ENCODE measurements at regions not wholly inside any gene's neighbourhood (a gene's known extent, or its start where the extent isn't known, plus 50 kb on each side); places are given as distances from the start of the nearest gene placed in this dataset.

- Histone ChIP-seq H2AFZ (no peak overlapping the region), H3K79me2 (no peaks in the 10 kb centered on the region), H3K4me1 (ENCODE audit: insufficient read depth) (no peaks in the 10 kb centered on the region), H3K9me3 (ENCODE audit: low read depth) (no peaks in the 10 kb centered on the region), H3K4me3 (no peak overlapping the region), H3K27ac (no peak overlapping the region), H3K36me3 (replicated peaks; ENCODE audit: insufficient read depth, low read depth) (no peaks in the 10 kb centered on the region), H3K4me2 (no peak overlapping the region), H3K27me3 (no peaks in the 10 kb centered on the region), H4K20me1 (ENCODE audit: insufficient read depth, poor library complexity, severe bottlenecking) (no peaks in the 10 kb centered on the region), H3K9me2 (replicated peaks; ENCODE audit: insufficient read depth) (no peaks in the 10 kb centered on the region)
- TF ChIP-seq CTCF (IDR thresholded peaks at IDR 0.05; ENCODE audit: poor library complexity), result no peak
- no peak for TF ChIP-seq EZH2 (IDR thresholded peaks at IDR 0.05; ENCODE audit: borderline replicate concordance)
- no peak for TF ChIP-seq EZH2phosphoT487 (IDR thresholded peaks at IDR 0.05; ENCODE audit: low read depth, severe bottlenecking, unreplicated experiment)
- no peak for DNase-seq (ENCODE audit: low spot score)
- WGBS (ENCODE audit: low lambda C conversion rate, missing lambda C conversion rate), result 54% methylated on average over 4 of the region's 4 CpGs
These were observed 703.5 kb downstream of the GATA3 start for GRCh38 chr10:8758029-8758428.

GRCh38 chr10:8766899-8767298 is 712.4 kb downstream of the GATA3 start:
- Histone ChIP-seq H3K9me3 (ENCODE audit: low read depth) (no peaks in the 10 kb centered on the region), H3K4me1 (ENCODE audit: insufficient read depth) (no peaks in the 10 kb centered on the region)
- WGBS (ENCODE audit: low lambda C conversion rate, missing lambda C conversion rate), result 94% methylated on average over 4 of the region's 4 CpGs

GRCh38 chr10:8767591-8767990 is 713.1 kb downstream of the GATA3 start:
- Histone ChIP-seq H3K27me3 (no peaks in the 10 kb centered on the region), H3K36me3 (replicated peaks; ENCODE audit: insufficient read depth, low read depth) (no peaks in the 10 kb centered on the region), H3K9me3 (ENCODE audit: low read depth) (no peaks in the 10 kb centered on the region), H3K4me1 (ENCODE audit: insufficient read depth) (no peaks in the 10 kb centered on the region), H3K79me2 (no peaks in the 10 kb centered on the region), H3K9me2 (replicated peaks; ENCODE audit: insufficient read depth) (no peaks in the 10 kb centered on the region), H3K27ac (no peak overlapping the region), H4K20me1 (ENCODE audit: insufficient read depth, poor library complexity, severe bottlenecking) (no peaks in the 10 kb centered on the region), H2AFZ (no peak overlapping the region), H3K4me3 (no peak overlapping the region), H3K4me2 (no peak overlapping the region)
- DNase-seq (ENCODE audit: low spot score), result no peak
- WGBS (ENCODE audit: low lambda C conversion rate, missing lambda C conversion rate), result 73% methylated on average over 5 of the region's 5 CpGs
- TF ChIP-seq CTCF (IDR thresholded peaks at IDR 0.05; ENCODE audit: poor library complexity), result no peak

More at GRCh38 chr10:8766899-8767298, 712.4 kb downstream of the GATA3 start:
- Histone ChIP-seq H3K4me3 (no peak overlapping the region), H3K79me2 (no peaks in the 10 kb centered on the region), H3K4me2 (no peak overlapping the region), H3K9me2 (replicated peaks; ENCODE audit: insufficient read depth) (no peaks in the 10 kb centered on the region), H3K36me3 (replicated peaks; ENCODE audit: insufficient read depth, low read depth) (no peaks in the 10 kb centered on the region), H3K27ac (no peak overlapping the region), H2AFZ (no peak overlapping the region), H3K27me3 (no peaks in the 10 kb centered on the region), H4K20me1 (ENCODE audit: insufficient read depth, poor library complexity, severe bottlenecking) (no peaks in the 10 kb centered on the region)
- no peak for TF ChIP-seq EZH2phosphoT487 (IDR thresholded peaks at IDR 0.05; ENCODE audit: low read depth, severe bottlenecking, unreplicated experiment)
- TF ChIP-seq EZH2 (IDR thresholded peaks at IDR 0.05; ENCODE audit: borderline replicate concordance), result no peak
- no peak for TF ChIP-seq CTCF (IDR thresholded peaks at IDR 0.05; ENCODE audit: poor library complexity)
- no peak for DNase-seq (ENCODE audit: low spot score)

GRCh38 chr10:8768341-8768740 is 713.9 kb downstream of the GATA3 start:
- TF ChIP-seq EZH2 (IDR thresholded peaks at IDR 0.05; ENCODE audit: borderline replicate concordance) (no peak), CTCF (IDR thresholded peaks at IDR 0.05; ENCODE audit: poor library complexity) (no peak), EZH2phosphoT487 (IDR thresholded peaks at IDR 0.05; ENCODE audit: low read depth, severe bottlenecking, unreplicated experiment) (no peak)
- no peaks in the 10 kb centered on the region for H3K9me3 ChIP-seq (ENCODE audit: low read depth)
- no peaks in the 10 kb centered on the region for H3K36me3 ChIP-seq (replicated peaks; ENCODE audit: insufficient read depth, low read depth)
- no peak overlapping the region for H3K27ac ChIP-seq
- no peak overlapping the region for H3K4me3 ChIP-seq
- no peaks in the 10 kb centered on the region for H3K27me3 ChIP-seq
- H2AFZ ChIP-seq, result no peak overlapping the region
- no peak overlapping the region for H3K4me2 ChIP-seq
- H3K79me2 ChIP-seq, result no peaks in the 10 kb centered on the region
- no peaks in the 10 kb centered on the region for H3K4me1 ChIP-seq (ENCODE audit: insufficient read depth)
- no peak for DNase-seq (ENCODE audit: low spot score)
- H3K9me2 ChIP-seq (replicated peaks; ENCODE audit: insufficient read depth), result no peaks in the 10 kb centered on the region
- no peaks in the 10 kb centered on the region for H4K20me1 ChIP-seq (ENCODE audit: insufficient read depth, poor library complexity, severe bottlenecking)
